Activated naive CD4-positive, alpha-beta T cell treated with anti-CD3 and anti-CD28 coated beads, Interleukin-2, amount 50 U/mL, for 16 hours (primary cell): ENCODE measurements at regions not wholly inside any gene's neighbourhood (a gene's known extent, or its start where the extent isn't known, plus 50 kb on each side); places are given as distances from the start of the nearest gene placed in this dataset.

Source experiments
- DNase-seq: peaks from one replicate; pipeline ENCODE4 v3.0.0-alpha.2; 2020

GRCh38 chr6:111958534-111958933 lies 85.3 kb upstream of the FYN start:
- DNase-seq: no peak

GRCh38 chr6:111959766-111960165 lies 86.5 kb upstream of the FYN start:
- DNase-seq: no peak

- no peak for DNase-seq
These were observed 86.8 kb upstream of the CCN6 start for GRCh38 chr6:111967131-111967530.

- no peak for DNase-seq
These were observed 83.5 kb upstream of the CCN6 start for GRCh38 chr6:111970426-111970825.

GRCh38 chr6:111971181-111971841 lies 82.6 kb upstream of the CCN6 start:
- no peak for DNase-seq

GRCh38 chr6:111971866-111972532 lies 81.9 kb upstream of the CCN6 start:
- DNase-seq: no peak

- DNase-seq: no peak
These were observed 81.2 kb upstream of the CCN6 start for GRCh38 chr6:111972745-111973117.

GRCh38 chr6:111973118-111973761 lies 80.7 kb upstream of the CCN6 start:
- DNase-seq: peak; percentile 73

GRCh38 chr6:111973927-111974639 lies 79.8 kb upstream of the CCN6 start:
- no peak for DNase-seq

GRCh38 chr6:111975466-111975865 lies 78.4 kb upstream of the CCN6 start:
- DNase-seq: no peak

GRCh38 chr6:111976139-111976538 lies 77.8 kb upstream of the CCN6 start:
- no peak for DNase-seq

- DNase-seq: no peak
These were observed 75.3 kb upstream of the CCN6 start for GRCh38 chr6:111978532-111979149.

- no peak for DNase-seq
These were observed 74.3 kb upstream of the CCN6 start for GRCh38 chr6:111979633-111980032.

- DNase-seq: no peak
These were observed 73.8 kb upstream of the CCN6 start for GRCh38 chr6:111980143-111980542.

GRCh38 chr6:111980971-111981840 lies 72.7 kb upstream of the CCN6 start:
- no peak for DNase-seq

GRCh38 chr6:111982681-111983080 lies 71.2 kb upstream of the CCN6 start:
- DNase-seq: no peak

GRCh38 chr6:111983193-111983592 lies 70.7 kb upstream of the CCN6 start:
- no peak for DNase-seq

- peak; percentile 66 for DNase-seq
These were observed 69.8 kb upstream of the CCN6 start for GRCh38 chr6:111984081-111984480.

- no peak for DNase-seq
These were observed 69.2 kb upstream of the CCN6 start for GRCh38 chr6:111984516-111985201.

GRCh38 chr6:111985202-111985731 lies 68.6 kb upstream of the CCN6 start:
- peak; percentile 49 for DNase-seq

- no peak for DNase-seq
These were observed 67.3 kb upstream of the CCN6 start for GRCh38 chr6:111986651-111987050.
